ENCODE measurements at regions not wholly inside any gene's neighbourhood (a gene's known extent, or its start where the extent isn't known, plus 50 kb on each side); places are given as distances from the start of the nearest gene placed in this dataset.
"Not testable (repeated sequence)": the region's sequence is repeated elsewhere in the genome, so short reads cannot be mapped to it uniquely, and the experiment has no call there.

GRCh38 chr2:101645886-101646285, 51.6 kb upstream of the MAP4K4 start:
- intact Hi-C loops (cut with DNase I); H3K9me3 ChIP-seq; H3K4me3 ChIP-seq; H3K4me1 ChIP-seq; ATAC-seq; H3K27me3 ChIP-seq; DNase-seq; H3K36me3 ChIP-seq (replicated peaks in 1 of 2; ENCODE audit: insufficient read depth in 1 of 2, low read depth in 2 of 2); H3K27ac ChIP-seq: not testable (repeated sequence)
- 93 to 95% methylated on average over 7 of the region's 7 CpGs for WGBS, 2 donors

GRCh38 chr2:101644842-101645383, 52.6 kb upstream of the MAP4K4 start:
- no peaks in the 10 kb centered on the region for H3K36me3 ChIP-seq (replicated peaks in 1 of 2; ENCODE audit: insufficient read depth in 1 of 2, low read depth in 2 of 2)
- no peak overlapping the region for H3K27ac ChIP-seq
- H3K4me1 ChIP-seq = no peaks in the 10 kb centered on the region
- ATAC-seq (no peak), DNase-seq (no peak)
- 91 to 94% methylated on average over 1 of the region's 1 CpG for WGBS, 2 donors
- TF ChIP-seq POLR2A (IDR thresholded peaks at IDR 0.05) (no peak), CTCF (IDR thresholded peaks at IDR 0.05) (no peak)
- no peaks in the 10 kb centered on the region for H3K9me3 ChIP-seq
- no peak overlapping the region for H3K4me3 ChIP-seq
- no peaks in the 10 kb centered on the region for H3K27me3 ChIP-seq
- intact Hi-C loops (cut with DNase I) = no loop called here

GRCh38 chr2:101643004-101643524, 54.4 kb upstream of the MAP4K4 start:
- Histone ChIP-seq H3K27ac (no peak overlapping the region), H3K27me3 (no peaks in the 10 kb centered on the region), H3K4me1 (no peaks in the 10 kb centered on the region), H3K36me3 (replicated peaks in 1 of 2; ENCODE audit: insufficient read depth in 1 of 2, low read depth in 2 of 2) (no peaks in the 10 kb centered on the region), H3K4me3 (no peak overlapping the region), H3K9me3 (no peaks in the 10 kb centered on the region)
- 73 to 95% methylated on average over 1 of the region's 1 CpG for WGBS, 2 donors
- intact Hi-C loops (cut with DNase I) = no loop called here
- ATAC-seq (no peak), DNase-seq (no peak)
- TF ChIP-seq POLR2A (IDR thresholded peaks at IDR 0.05) (no peak), CTCF (IDR thresholded peaks at IDR 0.05) (no peak)

- WGBS, 2 donors = 78 to 80% methylated on average over 11 to 17 of the region's 17 CpGs
- no peak overlapping the region for H3K4me3 ChIP-seq
- TF ChIP-seq POLR2A (IDR thresholded peaks at IDR 0.05) = no peak
- TF ChIP-seq CTCF (IDR thresholded peaks at IDR 0.05) = no peak
- no peaks in the 10 kb centered on the region for H3K36me3 ChIP-seq (replicated peaks in 1 of 2; ENCODE audit: insufficient read depth in 1 of 2, low read depth in 2 of 2)
- H3K27me3 ChIP-seq = no peaks in the 10 kb centered on the region
- H3K27ac ChIP-seq = no peak overlapping the region
- H3K9me3 ChIP-seq = no peaks in the 10 kb centered on the region
- DNase-seq (no peak), ATAC-seq (no peak)
- intact Hi-C loops (cut with DNase I) = no loop called here
- no peaks in the 10 kb centered on the region for H3K4me1 ChIP-seq
Observed at GRCh38 chr2:101638817-101639605, 58.5 kb upstream of the MAP4K4 start.

- 69 to 75% methylated on average over 5 to 12 of the region's 12 CpGs for WGBS, 2 donors
- Histone ChIP-seq H3K27me3 (no peaks in the 10 kb centered on the region), H3K4me3 (no peak overlapping the region), H3K9me3 (no peaks in the 10 kb centered on the region), H3K4me1 (no peaks in the 10 kb centered on the region), H3K36me3 (replicated peaks in 1 of 2; ENCODE audit: insufficient read depth in 1 of 2, low read depth in 2 of 2) (no peaks in the 10 kb centered on the region), H3K27ac (no peak overlapping the region)
- intact Hi-C loops (cut with DNase I) = no loop called here
- ATAC-seq (no peak), DNase-seq (no peak)
- TF ChIP-seq CTCF (IDR thresholded peaks at IDR 0.05) = no peak
- TF ChIP-seq POLR2A (IDR thresholded peaks at IDR 0.05) = no peak
Observed at GRCh38 chr2:101638181-101638711, 59.3 kb upstream of the MAP4K4 start.
